Astrocyte (in vitro differentiated cells and primary cell): ENCODE measurements at regions not wholly inside any gene's neighbourhood (a gene's known extent, or its start where the extent isn't known, plus 50 kb on each side); places are given as distances from the start of the nearest gene placed in this dataset.

ENCODE experiments used
- DNase-seq: peaks from one replicate; pipeline ENCODE4 v3.0.0-alpha.2; 2010; ENCODE audit warnings: low read depth
- FAIRE-seq: peaks from 2 replicates; lab custom pipeline; 2011; peaks lifted over from hg19 to GRCh38; lab: Jason Lieb, UNC
- H2AFZ ChIP-seq: 2 replicates; pipeline ENCODE4 v1.6.0; 2012; ENCODE audit warnings: low read depth, low read length, inconsistent platforms
- H3K27ac ChIP-seq: 2 replicates; pipeline ENCODE4 v1.5.1; 2011; ENCODE audit warnings: low read depth, low read length, inconsistent platforms
- H3K27me3 ChIP-seq: 2 replicates; pipeline ENCODE4 v1.6.0; 2011; ENCODE audit warnings: low read length, inconsistent platforms; ENCODE audit not compliant: insufficient read depth
- H3K36me3 ChIP-seq: 2 replicates; pipeline ENCODE4 v1.5.1; 2011; ENCODE audit warnings: low read length, inconsistent platforms; ENCODE audit not compliant: insufficient read depth
- H3K4me1 ChIP-seq: 2 replicates; pipeline ENCODE4 v1.5.1; 2011; ENCODE audit warnings: low read length, inconsistent platforms; ENCODE audit not compliant: insufficient read depth
- H3K4me2 ChIP-seq: 2 replicates; pipeline ENCODE4 v1.6.0; 2012; ENCODE audit warnings: low read length, inconsistent platforms
- H3K4me3 ChIP-seq: 2 replicates; pipeline ENCODE4 v1.5.1; 2011; ENCODE audit warnings: low read depth, mild to moderate bottlenecking, low read length, inconsistent platforms; ENCODE audit not compliant: insufficient read depth
- H3K79me2 ChIP-seq: 2 replicates; pipeline ENCODE4 v1.6.0; 2012; ENCODE audit warnings: mild to moderate bottlenecking, low read length, inconsistent platforms; ENCODE audit not compliant: insufficient read depth
- H3K9ac ChIP-seq: 2 replicates; pipeline ENCODE4 v1.6.0; 2012; ENCODE audit warnings: mild to moderate bottlenecking, low read length, inconsistent platforms
- H3K9me3 ChIP-seq: 2 replicates; pipeline ENCODE4 v1.5.1; 2012; ENCODE audit warnings: low read depth, mild to moderate bottlenecking, low read length, inconsistent platforms; ENCODE audit not compliant: insufficient read depth
- H4K20me1 ChIP-seq: 2 replicates; pipeline ENCODE4 v1.6.0; 2012; ENCODE audit warnings: low read length, inconsistent platforms; ENCODE audit not compliant: insufficient read depth
- H3K27ac Mint-ChIP-seq: one replicate; pipeline ENCODE4 v1.8.0; 2021; ENCODE audit warnings: mild to moderate bottlenecking, mixed read lengths; ENCODE audit not compliant: unreplicated experiment
- H3K27me3 Mint-ChIP-seq: one replicate; pipeline ENCODE4 v1.8.0; 2021; ENCODE audit warnings: low read depth, mixed read lengths; ENCODE audit not compliant: unreplicated experiment
- H3K36me3 Mint-ChIP-seq: one replicate; pipeline ENCODE4 v1.8.0; 2021; ENCODE audit warnings: low read depth, mixed read lengths; ENCODE audit not compliant: unreplicated experiment
- H3K4me1 Mint-ChIP-seq: one replicate; pipeline ENCODE4 v1.8.0; 2021; ENCODE audit warnings: low read depth, mixed read lengths; ENCODE audit not compliant: unreplicated experiment
- H3K4me3 Mint-ChIP-seq: one replicate; pipeline ENCODE4 v1.8.0; 2021; ENCODE audit warnings: mild to moderate bottlenecking, moderate library complexity, mixed read lengths; ENCODE audit not compliant: unreplicated experiment
- H3K9me3 Mint-ChIP-seq: one replicate; pipeline ENCODE4 v1.8.0; 2021; ENCODE audit warnings: mild to moderate bottlenecking, mixed read lengths; ENCODE audit not compliant: unreplicated experiment
- CTCF ChIP-seq: IDR thresholded peaks from 2 replicates; pipeline ENCODE4 v1.5.1; 2011; ENCODE audit warnings: low read depth, mild to moderate bottlenecking, inconsistent platforms, low read length, moderate library complexity; ENCODE audit not compliant: insufficient read depth
- EZH2 ChIP-seq: IDR thresholded peaks from 2 replicates; pipeline ENCODE4 v1.6.1; 2012; ENCODE audit warnings: mild to moderate bottlenecking, low read length, inconsistent platforms; ENCODE audit not compliant: insufficient read depth

- Mint-ChIP-seq H3K27me3 (no peaks in the 10 kb centered on the region), H3K27ac (no peak overlapping the region), H3K4me1 (no peaks in the 10 kb centered on the region), H3K4me3 (no peak overlapping the region), H3K9me3 (no peaks in the 10 kb centered on the region), H3K36me3 (no peaks in the 10 kb centered on the region)
- no peaks in the 10 kb centered on the region for H3K27me3 ChIP-seq
- no peaks in the 10 kb centered on the region for H4K20me1 ChIP-seq
- TF ChIP-seq CTCF = no peak
- no peak for TF ChIP-seq EZH2
- H3K9ac ChIP-seq = no peak overlapping the region
- DNase-seq = no peak
- H3K9me3 ChIP-seq = no peaks in the 10 kb centered on the region
- H3K27ac ChIP-seq = no peak overlapping the region
- H3K4me3 ChIP-seq = no peak overlapping the region
- H3K4me1 ChIP-seq = no peaks in the 10 kb centered on the region
- no peaks in the 10 kb centered on the region for H3K36me3 ChIP-seq
- no peak overlapping the region for H3K4me2 ChIP-seq
- no peaks in the 10 kb centered on the region for H3K79me2 ChIP-seq
- no peak for FAIRE-seq
- no peak overlapping the region for H2AFZ ChIP-seq
Measured at GRCh38 chr3:107951126-107951525, 139.7 kb downstream of the CD47 start.

GRCh38 chr3:107950417-107950816 lies 140.4 kb downstream of the CD47 start:
- H3K36me3 ChIP-seq = no peaks in the 10 kb centered on the region
- no peaks in the 10 kb centered on the region for H3K9me3 ChIP-seq
- no peaks in the 10 kb centered on the region for H3K79me2 ChIP-seq
- DNase-seq (no peak), FAIRE-seq (no peak)
- no peaks in the 10 kb centered on the region for H3K27me3 ChIP-seq
- H3K9ac ChIP-seq = no peak overlapping the region
- H3K4me2 ChIP-seq = no peak overlapping the region
- Mint-ChIP-seq H3K9me3 (no peaks in the 10 kb centered on the region), H3K27me3 (no peaks in the 10 kb centered on the region), H3K4me1 (no peaks in the 10 kb centered on the region), H3K27ac (no peak overlapping the region), H3K36me3 (no peaks in the 10 kb centered on the region), H3K4me3 (no peak overlapping the region)
- TF ChIP-seq CTCF = no peak
- no peak for TF ChIP-seq EZH2
- no peak overlapping the region for H3K4me3 ChIP-seq
- H3K27ac ChIP-seq = no peak overlapping the region
- no peaks in the 10 kb centered on the region for H3K4me1 ChIP-seq
- H2AFZ ChIP-seq = no peak overlapping the region
- no peaks in the 10 kb centered on the region for H4K20me1 ChIP-seq

DNA sequence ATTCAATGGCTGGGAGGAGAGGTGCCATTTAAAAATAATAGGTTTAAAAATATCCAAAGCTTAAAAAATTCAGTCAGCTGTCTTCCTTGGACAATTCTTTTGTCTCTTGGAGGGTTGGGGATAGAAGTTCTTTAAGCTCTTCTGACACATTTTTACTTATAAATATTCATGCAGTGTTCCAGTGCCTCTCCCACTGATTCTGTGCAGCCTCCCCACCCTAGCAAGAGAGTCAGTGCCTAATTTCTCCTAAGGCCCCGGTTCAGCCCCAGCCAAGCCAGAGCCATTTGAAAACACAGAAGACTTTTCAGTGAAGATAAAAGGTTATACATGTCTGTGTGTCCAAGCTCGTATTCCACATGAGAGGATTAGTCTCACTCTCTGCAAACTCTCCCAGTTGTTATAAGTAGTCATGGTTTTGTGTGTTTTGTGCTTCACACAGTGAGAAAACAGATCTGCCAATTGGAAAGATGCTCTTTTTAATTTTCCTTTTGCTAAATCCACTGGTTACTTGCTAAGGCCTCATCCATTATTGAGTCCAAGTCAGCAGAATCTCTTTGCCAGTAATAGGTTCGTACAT lies 141.3 kb downstream of the CD47 start:
- peaks cover under 1% of the 10 kb centered on the region for H3K4me1 Mint-ChIP-seq
- FAIRE-seq = no peak
- H3K9me3 ChIP-seq = no peaks in the 10 kb centered on the region
- H3K9me3 Mint-ChIP-seq = no peaks in the 10 kb centered on the region
- no peak overlapping the region for H3K4me3 Mint-ChIP-seq
- H3K27ac Mint-ChIP-seq = no peak overlapping the region
- H4K20me1 ChIP-seq = no peaks in the 10 kb centered on the region
- no peak overlapping the region for H2AFZ ChIP-seq
- H3K27me3 Mint-ChIP-seq = no peaks in the 10 kb centered on the region
- H3K36me3 ChIP-seq = no peaks in the 10 kb centered on the region
- no peak overlapping the region for H3K27ac ChIP-seq
- H3K27me3 ChIP-seq = no peaks in the 10 kb centered on the region
- H3K4me1 ChIP-seq = no peaks in the 10 kb centered on the region
- DNase-seq = no peak
- H3K4me2 ChIP-seq = no peak overlapping the region
- no peak overlapping the region for H3K9ac ChIP-seq
- no peaks in the 10 kb centered on the region for H3K79me2 ChIP-seq
- no peak for TF ChIP-seq EZH2
- TF ChIP-seq CTCF = no peak
- no peak overlapping the region for H3K4me3 ChIP-seq
- H3K36me3 Mint-ChIP-seq = no peaks in the 10 kb centered on the region
